ENCODE measurements at regions not wholly inside any gene's neighbourhood (a gene's known extent, or its start where the extent isn't known, plus 50 kb on each side); places are given as distances from the start of the nearest gene placed in this dataset.

DNA sequence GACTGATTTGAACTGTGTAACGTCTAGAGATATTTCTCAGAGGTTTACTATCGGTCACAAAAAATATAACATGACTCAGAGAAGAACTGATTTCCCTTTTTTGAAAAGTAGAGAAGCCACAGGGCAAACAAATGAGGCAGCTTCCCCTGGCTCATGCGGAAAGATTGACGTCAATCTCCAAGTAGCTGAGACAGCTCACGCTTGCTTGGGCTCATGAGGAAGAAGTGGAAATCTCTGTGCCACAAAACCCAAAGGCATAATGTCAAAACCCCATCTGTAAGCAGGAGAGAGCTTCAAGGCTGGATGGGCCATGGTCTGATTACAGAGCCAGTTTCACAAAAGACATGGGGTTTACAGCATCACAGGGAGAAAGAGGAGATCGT is 188.1 kb downstream of the ARL4C start:
- peaks cover 2 to 14% (median 4%) of the 10 kb centered on the region in 7 donors for H3K9me3 Mint-ChIP-seq
- Histone ChIP-seq H3K4me2 (replicated peaks; ENCODE audit: extremely low read depth, low read length, poor library complexity, severe bottlenecking) (peak overlapping the region; percentile 36), H4K20me1 (ENCODE audit: insufficient read depth, low read length) (no peaks in the 10 kb centered on the region), H3K79me2 (ENCODE audit: insufficient read depth, low read length) (no peaks in the 10 kb centered on the region), H3K27me3 (ENCODE audit: control insufficient read depth in 2 of 2, insufficient read depth in 2 of 2, low read length in 2 of 2) (peaks cover 3 to 4% of the 10 kb centered on the region in 2 donors), H3K4me3 (replicated peaks in 1 of 3; ENCODE audit: low read depth in 2 of 3, low read length in 3 of 3) (no peak overlapping the region), H3K27ac (ENCODE audit: low read depth in 1 of 2, low read length in 2 of 2) (peak overlapping the region; percentile 80 to 94), H3K4me1 (ENCODE audit: control insufficient read depth in 1 of 2, insufficient read depth in 2 of 2, low read length in 2 of 2) (peaks cover 21 to 26% of the 10 kb centered on the region in 2 donors), H3K9me3 (replicated peaks in 1 of 2; ENCODE audit: control insufficient read depth in 1 of 2, insufficient read depth in 1 of 2, low read length in 2 of 2) (peaks cover 0 to 3% of the 10 kb centered on the region in 2 donors), H3K36me3 (replicated peaks in 1 of 2; ENCODE audit: control insufficient read depth in 1 of 2, insufficient read depth in 2 of 2, low read length in 2 of 2) (no peaks in the 10 kb centered on the region), H2AFZ (ENCODE audit: insufficient read depth, low read depth, low read length, poor library complexity, severe bottlenecking) (no peak overlapping the region), H3K9ac (ENCODE audit: insufficient read depth, low read length, poor library complexity, severe bottlenecking) (peak overlapping the region; percentile 62)
- TF ChIP-seq CTCF (IDR thresholded peaks at IDR 0.05), result no peak
- peaks cover 5% of the 10 kb centered on the region in 2 donors for H3K36me3 Mint-ChIP-seq
- peak overlapping the region in 1 of 2 donors; percentile 47 for H3K4me3 Mint-ChIP-seq
- H3K27me3 Mint-ChIP-seq (ENCODE audit: low read depth in 3 of 3), result peaks cover 2 to 16% (median 10%) of the 10 kb centered on the region in 3 donors
- DNase-seq, result peak; percentile 93 to 96 (median 95)
- H3K4me1 Mint-ChIP-seq, result peaks cover 35% of the 10 kb centered on the region
- 0% methylated on average over 3 of the region's 6 CpGs for WGBS (ENCODE audit: insufficient coverage)
- peak overlapping the region; percentile 89 to 98 (median 96) for H3K27ac Mint-ChIP-seq
- intact Hi-C loops (cut with micrococcal nuclease), result loop anchor here (1.0 to 5.0 kb wide), 5 partner anchors 16 to 188 kb away; partner anchors contain the start of gene ARL4C (in 1 of the 2)

DNA sequence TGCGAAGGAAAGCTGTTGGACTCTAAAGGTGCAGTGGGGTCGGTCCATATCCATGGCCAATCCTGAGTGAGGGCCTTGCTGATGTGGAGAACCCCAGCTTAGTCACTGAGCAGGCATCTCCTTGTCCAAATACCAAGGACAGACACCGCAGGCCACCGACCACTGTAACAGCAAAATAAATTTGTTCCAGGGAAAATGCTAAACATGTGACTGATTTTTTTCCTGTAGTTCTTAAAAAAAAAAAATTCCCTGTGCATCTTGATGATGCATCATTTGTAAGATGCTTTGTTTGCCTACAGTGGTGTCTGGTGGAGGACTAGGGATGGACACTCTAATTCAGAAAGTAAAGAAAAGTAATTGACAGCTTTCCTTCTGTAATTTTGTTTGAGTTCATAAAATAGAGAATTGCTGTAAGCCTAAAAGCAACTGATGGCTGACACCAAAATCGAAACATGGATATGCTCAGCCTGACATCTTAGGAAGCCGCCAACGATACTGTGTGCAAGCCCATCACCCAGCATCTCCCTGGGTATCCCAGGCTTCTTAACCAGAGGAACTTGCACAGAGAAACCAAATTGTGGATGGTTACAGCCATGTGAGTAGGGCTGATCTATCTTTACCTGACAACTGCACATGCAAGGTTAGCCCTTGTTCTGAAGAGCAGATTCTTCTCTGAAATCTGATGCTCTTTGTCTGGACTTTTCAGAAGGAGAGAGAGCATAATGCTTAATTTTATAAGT is 188.6 kb downstream of the ARL4C start:
- Histone ChIP-seq H3K4me3 (replicated peaks in 1 of 3; ENCODE audit: low read depth in 2 of 3, low read length in 3 of 3) (no peak overlapping the region), H4K20me1 (ENCODE audit: insufficient read depth, low read length) (no peaks in the 10 kb centered on the region), H2AFZ (ENCODE audit: insufficient read depth, low read depth, low read length, poor library complexity, severe bottlenecking) (no peak overlapping the region), H3K36me3 (replicated peaks in 1 of 2; ENCODE audit: control insufficient read depth in 1 of 2, insufficient read depth in 2 of 2, low read length in 2 of 2) (no peaks in the 10 kb centered on the region), H3K9ac (ENCODE audit: insufficient read depth, low read length, poor library complexity, severe bottlenecking) (peak overlapping the region; percentile 62), H3K9me3 (replicated peaks in 1 of 2; ENCODE audit: control insufficient read depth in 1 of 2, insufficient read depth in 1 of 2, low read length in 2 of 2) (peaks cover 0 to 3% of the 10 kb centered on the region in 2 donors), H3K4me1 (ENCODE audit: control insufficient read depth in 1 of 2, insufficient read depth in 2 of 2, low read length in 2 of 2) (peaks cover 21 to 26% of the 10 kb centered on the region in 2 donors), H3K27ac (ENCODE audit: low read depth in 1 of 2, low read length in 2 of 2) (peak overlapping the region; percentile 80 to 94), H3K27me3 (ENCODE audit: control insufficient read depth in 2 of 2, insufficient read depth in 2 of 2, low read length in 2 of 2) (peaks cover 3 to 4% of the 10 kb centered on the region in 2 donors), H3K79me2 (ENCODE audit: insufficient read depth, low read length) (no peaks in the 10 kb centered on the region), H3K4me2 (replicated peaks; ENCODE audit: extremely low read depth, low read length, poor library complexity, severe bottlenecking) (peak overlapping the region; percentile 36)
- Mint-ChIP-seq H3K27me3 (ENCODE audit: low read depth in 3 of 3) (peaks cover 7 to 16% (median 11%) of the 10 kb centered on the region in 3 donors), H3K9me3 (peaks cover 2 to 14% (median 4%) of the 10 kb centered on the region in 7 donors), H3K27ac (peak overlapping the region; percentile 84 to 98 (median 96)), H3K4me1 (peaks cover 35% of the 10 kb centered on the region), H3K36me3 (peaks cover 5% of the 10 kb centered on the region in 2 donors), H3K4me3 (peak overlapping the region; percentile 14 to 51)
- peak in 1 of 3 donors; percentile 44 for DNase-seq
- 93% methylated on average over 5 of the region's 7 CpGs for WGBS (ENCODE audit: insufficient coverage)
- intact Hi-C loops (cut with micrococcal nuclease), result loop anchor here (1.0 to 5.0 kb wide), 5 partner anchors 15 to 189 kb away; partner anchors contain the start of gene ARL4C (in 1 of the 2)
- peak; percentile 36 for TF ChIP-seq CTCF (IDR thresholded peaks at IDR 0.05)
